Left lung (tissue), 4 donors: ENCODE measurements at regions not wholly inside any gene's neighbourhood (a gene's known extent, or its start where the extent isn't known, plus 50 kb on each side); places are given as distances from the start of the nearest gene placed in this dataset.

Source experiments
- ATAC-seq: fragments of 200-7000 bp; cut with Tn5 transposase; one replicate; pipeline ENCODE4 v1.9.1; 2020; ENCODE audit warnings: moderate library complexity
- DNase-seq, 4 donors: peaks; one replicate each; pipeline ENCODE4 v3.0.0-alpha.2; 2013 to 2020
- H3K27ac ChIP-seq, 2 donors: fragments of 200-600 bp; sonication (generic) in 1 of 2; one replicate each; pipeline versions ENCODE4 v1.5.0 to v1.8.0; 2020 to 2021
- H3K27me3 ChIP-seq, 2 donors: fragments of 200-600 bp; sonication (generic) in 1 of 2; one replicate each; pipeline versions ENCODE4 v1.5.0 to v1.8.0; 2020 to 2021
- H3K36me3 ChIP-seq, 2 donors: fragments of 200-600 bp; sonication (generic) in 1 of 2; one replicate each; pipeline versions ENCODE4 v1.5.0 to v1.8.0; 2020 to 2021
- H3K4me1 ChIP-seq, 2 donors: fragments of 200-600 bp; one replicate each; pipeline ENCODE4 v1.8.0; 2021
- H3K4me3 ChIP-seq, 2 donors: fragments of 200-600 bp; sonication (generic) in 1 of 2; one replicate each; pipeline versions ENCODE4 v1.5.0 to v1.8.0; 2020 to 2021; ENCODE audit warnings: mild to moderate bottlenecking in 1 of 2
- H3K9me3 ChIP-seq, 2 donors: fragments of 200-600 bp; sonication (generic) in 1 of 2; one replicate each; pipeline versions ENCODE4 v1.5.0 to v1.8.0; 2020 to 2021
- CTCF ChIP-seq, 2 donors: fragments of 200-600 bp; sonication (generic) in 1 of 2; IDR thresholded peaks; one replicate each; pipeline versions ENCODE4 v1.5.0 to v1.8.0; 2021; ENCODE audit warnings: antibody characterized with exemption in 2 of 2
- intact Hi-C, 2 donors: fragments of 100-400 bp; cut with DNase I; formaldehyde crosslinking; loops; one replicate each; pipeline versions ENCODE4 v1.11.2 to v1.14.2; 2022
- donor health status: DM: no; HTN: yes; CAD: no.
- donor health status: DM: no; HTN: no; CAD: no.

GRCh38 chrX:39541881-39542280 is 555.9 kb downstream of the BCOR start:
- peaks cover 0 to 3% of the 10 kb centered on the region in 2 donors for H3K27me3 ChIP-seq
- H3K27ac ChIP-seq, result no peak overlapping the region
- no peaks in the 10 kb centered on the region for H3K36me3 ChIP-seq
- intact Hi-C loops, result no loop called here
- no peak for TF ChIP-seq CTCF (IDR thresholded peaks at IDR 0.05)
- DNase-seq, result no peak
- H3K9me3 ChIP-seq, result no peaks in the 10 kb centered on the region
- no peaks in the 10 kb centered on the region for H3K4me1 ChIP-seq
- ATAC-seq, result no peak
- H3K4me3 ChIP-seq, result no peak overlapping the region

GRCh38 chrX:39542316-39542715 is 555.4 kb downstream of the BCOR start:
- Histone ChIP-seq H3K4me3 (no peak overlapping the region), H3K27ac (no peak overlapping the region), H3K27me3 (peaks cover 0 to 3% of the 10 kb centered on the region in 2 donors), H3K36me3 (no peaks in the 10 kb centered on the region), H3K4me1 (no peaks in the 10 kb centered on the region), H3K9me3 (no peaks in the 10 kb centered on the region)
- DNase-seq (no peak), ATAC-seq (no peak)
- no peak for TF ChIP-seq CTCF (IDR thresholded peaks at IDR 0.05)
- intact Hi-C loops, result no loop called here

- H3K27me3 ChIP-seq, result no peaks in the 10 kb centered on the region
- DNase-seq, result no peak
- no peaks in the 10 kb centered on the region for H3K4me1 ChIP-seq
- no peak overlapping the region for H3K4me3 ChIP-seq
- no peaks in the 10 kb centered on the region for H3K36me3 ChIP-seq
- H3K27ac ChIP-seq, result no peak overlapping the region
- ATAC-seq, result no peak
- intact Hi-C loops, result no loop called here
- TF ChIP-seq CTCF (IDR thresholded peaks at IDR 0.05), result no peak
- no peaks in the 10 kb centered on the region for H3K9me3 ChIP-seq
These were observed 546.9 kb downstream of the BCOR start for GRCh38 chrX:39550795-39551361.

- intact Hi-C loops, result no loop called here
- H3K4me1 ChIP-seq, result no peaks in the 10 kb centered on the region
- ATAC-seq, result no peak
These were observed 546.0 kb downstream of the BCOR start for GRCh38 chrX:39551762-39552161.

GRCh38 chrX:39555431-39555830 is 542.3 kb downstream of the BCOR start:
- intact Hi-C loops, result no loop called here
- no peaks in the 10 kb centered on the region for H3K36me3 ChIP-seq
- TF ChIP-seq CTCF (IDR thresholded peaks at IDR 0.05), result no peak
- H3K9me3 ChIP-seq, result no peaks in the 10 kb centered on the region
- no peaks in the 10 kb centered on the region for H3K27me3 ChIP-seq
- no peaks in the 10 kb centered on the region for H3K4me1 ChIP-seq
- no peak overlapping the region for H3K27ac ChIP-seq
- no peak for DNase-seq
- ATAC-seq, result no peak
- H3K4me3 ChIP-seq, result no peak overlapping the region

More at GRCh38 chrX:39551762-39552161, 546.0 kb downstream of the BCOR start:
- no peak for TF ChIP-seq CTCF (IDR thresholded peaks at IDR 0.05)
- Histone ChIP-seq H3K4me3 (no peak overlapping the region), H3K27me3 (no peaks in the 10 kb centered on the region), H3K36me3 (no peaks in the 10 kb centered on the region), H3K9me3 (no peaks in the 10 kb centered on the region), H3K27ac (no peak overlapping the region)
- DNase-seq, result no peak
